SU-DHL-6 (cell line): ENCODE measurements at regions not wholly inside any gene's neighbourhood (a gene's known extent, or its start where the extent isn't known, plus 50 kb on each side); places are given as distances from the start of the nearest gene placed in this dataset.

Experiments
- CTCF ChIP-seq: fragments of 200-600 bp; sonication (generic); IDR thresholded peaks from one replicate; pipeline ENCODE4 v1.5.1; 2017; ENCODE audit warnings: antibody characterized with exemption, mild to moderate bottlenecking, low read length, moderate library complexity; ENCODE audit not compliant: insufficient read depth, poor library complexity, severe bottlenecking
- EZH2phosphoT487 ChIP-seq: fragments of 200-600 bp; sonication (generic), shearing (Covaris generic); conservative IDR thresholded peaks from 2 replicates; pipeline ENCODE4 v1.6.1; 2018; ENCODE audit warnings: mild to moderate bottlenecking, antibody characterized with exemption, low read length, moderate library complexity, mixed read lengths

GRCh38 chr5:68746643-68747420, 347.0 kb upstream of the SLC30A5 start:
- TF ChIP-seq CTCF (no peak), EZH2phosphoT487 (no peak)
